IMR-90 (cell line): ENCODE measurements at regions not wholly inside any gene's neighbourhood (a gene's known extent, or its start where the extent isn't known, plus 50 kb on each side); places are given as distances from the start of the nearest gene placed in this dataset.

Source experiments
- BHLHE40 ChIP-seq: fragments of 150-350 bp; IDR thresholded peaks from 2 replicates; pipeline ENCODE4 v1.6.1; 2016; ENCODE audit warnings: mild to moderate bottlenecking, low read depth, low read length
- CEBPB ChIP-seq: IDR thresholded peaks from 2 replicates; pipeline ENCODE4 v1.6.1; 2012; ENCODE audit warnings: low read depth, low read length, improper control_type of control experiment
- POLR2A ChIP-seq: IDR thresholded peaks from 2 replicates; pipeline ENCODE4 v1.6.1; 2012; ENCODE audit warnings: mild to moderate bottlenecking, low read depth, low read length
- RAD21 ChIP-seq: IDR thresholded peaks from 2 replicates; pipeline ENCODE4 v1.6.1; 2012; ENCODE audit warnings: low read length, improper control_type of control experiment
- RFX5 ChIP-seq: IDR thresholded peaks from 2 replicates; pipeline ENCODE4 v1.8.0; 2012; ENCODE audit warnings: low read depth, mild to moderate bottlenecking, low read length, moderate library complexity
- TF ChIP-seq, protein P1 (sequence below): fragments of 150-350 bp; IDR thresholded peaks from 2 replicates; pipeline ENCODE4 v1.6.1; 2016; ENCODE audit warnings: low read depth, mild to moderate bottlenecking, low read length, moderate library complexity, borderline replicate concordance
- TF ChIP-seq, protein P2 (sequence below): conservative IDR thresholded peaks from 2 replicates; pipeline ENCODE4 v1.5.1; 2012; ENCODE audit warnings: mild to moderate bottlenecking, low read depth, low read length, improper control_type of control experiment
- TF ChIP-seq, protein P3 (sequence below): fragments of 150-350 bp; IDR thresholded peaks from 2 replicates; pipeline ENCODE4 v1.6.1; 2017; ENCODE audit warnings: mild to moderate bottlenecking, antibody characterized with exemption, low read length, low read depth

DNA sequence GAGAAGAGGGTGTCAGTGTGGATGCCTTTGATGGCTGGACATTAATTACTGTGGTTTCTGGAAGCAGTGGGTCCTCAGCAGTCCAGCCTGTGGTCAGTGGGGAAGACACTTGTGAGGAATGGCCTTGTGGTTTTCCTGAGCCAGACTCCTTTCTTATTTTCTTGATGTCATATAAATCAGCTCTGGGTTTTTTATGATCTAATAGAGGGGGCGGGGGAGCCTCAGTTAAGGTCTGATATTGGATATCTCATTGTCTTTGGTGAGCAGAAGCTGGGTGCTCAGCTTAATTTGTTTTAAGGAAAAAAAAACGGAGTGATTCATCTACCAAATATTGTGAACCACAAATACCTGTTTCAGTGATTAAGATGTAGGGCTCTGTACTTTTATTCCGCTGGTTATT is 62.1 kb downstream of the OTOR start:
- TF ChIP-seq, protein P1, sequence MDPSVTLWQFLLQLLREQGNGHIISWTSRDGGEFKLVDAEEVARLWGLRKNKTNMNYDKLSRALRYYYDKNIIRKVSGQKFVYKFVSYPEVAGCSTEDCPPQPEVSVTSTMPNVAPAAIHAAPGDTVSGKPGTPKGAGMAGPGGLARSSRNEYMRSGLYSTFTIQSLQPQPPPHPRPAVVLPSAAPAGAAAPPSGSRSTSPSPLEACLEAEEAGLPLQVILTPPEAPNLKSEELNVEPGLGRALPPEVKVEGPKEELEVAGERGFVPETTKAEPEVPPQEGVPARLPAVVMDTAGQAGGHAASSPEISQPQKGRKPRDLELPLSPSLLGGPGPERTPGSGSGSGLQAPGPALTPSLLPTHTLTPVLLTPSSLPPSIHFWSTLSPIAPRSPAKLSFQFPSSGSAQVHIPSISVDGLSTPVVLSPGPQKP: no peak
- no peak for TF ChIP-seq BHLHE40
- TF ChIP-seq, protein P2, sequence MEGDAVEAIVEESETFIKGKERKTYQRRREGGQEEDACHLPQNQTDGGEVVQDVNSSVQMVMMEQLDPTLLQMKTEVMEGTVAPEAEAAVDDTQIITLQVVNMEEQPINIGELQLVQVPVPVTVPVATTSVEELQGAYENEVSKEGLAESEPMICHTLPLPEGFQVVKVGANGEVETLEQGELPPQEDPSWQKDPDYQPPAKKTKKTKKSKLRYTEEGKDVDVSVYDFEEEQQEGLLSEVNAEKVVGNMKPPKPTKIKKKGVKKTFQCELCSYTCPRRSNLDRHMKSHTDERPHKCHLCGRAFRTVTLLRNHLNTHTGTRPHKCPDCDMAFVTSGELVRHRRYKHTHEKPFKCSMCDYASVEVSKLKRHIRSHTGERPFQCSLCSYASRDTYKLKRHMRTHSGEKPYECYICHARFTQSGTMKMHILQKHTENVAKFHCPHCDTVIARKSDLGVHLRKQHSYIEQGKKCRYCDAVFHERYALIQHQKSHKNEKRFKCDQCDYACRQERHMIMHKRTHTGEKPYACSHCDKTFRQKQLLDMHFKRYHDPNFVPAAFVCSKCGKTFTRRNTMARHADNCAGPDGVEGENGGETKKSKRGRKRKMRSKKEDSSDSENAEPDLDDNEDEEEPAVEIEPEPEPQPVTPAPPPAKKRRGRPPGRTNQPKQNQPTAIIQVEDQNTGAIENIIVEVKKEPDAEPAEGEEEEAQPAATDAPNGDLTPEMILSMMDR: no peak
- TF ChIP-seq, protein P3, sequence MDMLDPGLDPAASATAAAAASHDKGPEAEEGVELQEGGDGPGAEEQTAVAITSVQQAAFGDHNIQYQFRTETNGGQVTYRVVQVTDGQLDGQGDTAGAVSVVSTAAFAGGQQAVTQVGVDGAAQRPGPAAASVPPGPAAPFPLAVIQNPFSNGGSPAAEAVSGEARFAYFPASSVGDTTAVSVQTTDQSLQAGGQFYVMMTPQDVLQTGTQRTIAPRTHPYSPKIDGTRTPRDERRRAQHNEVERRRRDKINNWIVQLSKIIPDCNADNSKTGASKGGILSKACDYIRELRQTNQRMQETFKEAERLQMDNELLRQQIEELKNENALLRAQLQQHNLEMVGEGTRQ: no peak
- no peak for TF ChIP-seq POLR2A
- TF ChIP-seq RFX5: no peak
- TF ChIP-seq RAD21: no peak
- TF ChIP-seq CEBPB: no peak
